SH-SY5Y (cell line): ENCODE measurements at regions not wholly inside any gene's neighbourhood (a gene's known extent, or its start where the extent isn't known, plus 50 kb on each side); places are given as distances from the start of the nearest gene placed in this dataset.

Experiments used
- GATA2 ChIP-seq: IDR thresholded peaks from 2 replicates; pipeline ENCODE4 v1.6.1; 2011; ENCODE audit warnings: mild to moderate bottlenecking, low read depth, low read length
- GATA3 ChIP-seq: IDR thresholded peaks from 2 replicates; pipeline ENCODE4 v1.6.1; 2011; ENCODE audit warnings: low read depth, mild to moderate bottlenecking, low read length, moderate library complexity

GRCh38 chr14:65847075-65847847 is 434.7 kb downstream of the FUT8 start:
- no peak for TF ChIP-seq GATA3
- TF ChIP-seq GATA2 = no peak

GRCh38 chr14:65849091-65849490 is 436.6 kb downstream of the FUT8 start:
- TF ChIP-seq GATA2 = no peak
- no peak for TF ChIP-seq GATA3

GRCh38 chr14:65849558-65849957 is 437.0 kb downstream of the FUT8 start:
- TF ChIP-seq GATA3 (no peak), GATA2 (no peak)

GRCh38 chr14:65850429-65851135 is 438.1 kb downstream of the FUT8 start:
- no peak for TF ChIP-seq GATA2
- no peak for TF ChIP-seq GATA3

GRCh38 chr14:65852689-65853088 is 440.2 kb downstream of the FUT8 start:
- no peak for TF ChIP-seq GATA2
- no peak for TF ChIP-seq GATA3

- TF ChIP-seq GATA3 = no peak
- TF ChIP-seq GATA2 = no peak
Measured at GRCh38 chr14:65853407-65853955, 441.0 kb downstream of the FUT8 start.

- no peak for TF ChIP-seq GATA3
- TF ChIP-seq GATA2 = no peak
Measured at GRCh38 chr14:65854215-65854614, 441.7 kb downstream of the FUT8 start.

- TF ChIP-seq GATA2 = no peak
- TF ChIP-seq GATA3 = no peak
Measured at GRCh38 chr14:65860956-65861611, 448.6 kb downstream of the FUT8 start.

GRCh38 chr14:65864549-65864948 is 452.0 kb downstream of the FUT8 start:
- no peak for TF ChIP-seq GATA2
- TF ChIP-seq GATA3 = no peak

- no peak for TF ChIP-seq GATA3
- no peak for TF ChIP-seq GATA2
Measured at GRCh38 chr14:65864984-65865383, 452.5 kb downstream of the FUT8 start.

- TF ChIP-seq GATA2 (no peak), GATA3 (no peak)
Measured at GRCh38 chr14:65866448-65866847, 453.9 kb downstream of the FUT8 start.

- TF ChIP-seq GATA3 (no peak), GATA2 (no peak)
Measured at GRCh38 chr14:65866886-65867285, 454.4 kb downstream of the FUT8 start.

- TF ChIP-seq GATA2 (no peak), GATA3 (no peak)
Measured at GRCh38 chr14:65867333-65867732, 454.8 kb downstream of the FUT8 start.

- TF ChIP-seq GATA2 (no peak), GATA3 (no peak)
Measured at GRCh38 chr14:65872536-65872935, 460.0 kb downstream of the FUT8 start.

- TF ChIP-seq GATA3 (no peak), GATA2 (no peak)
Measured at GRCh38 chr14:65877166-65877565, 464.6 kb downstream of the FUT8 start.
